OCI-LY7 (cell line): ENCODE measurements at regions not wholly inside any gene's neighbourhood (a gene's known extent, or its start where the extent isn't known, plus 50 kb on each side); places are given as distances from the start of the nearest gene placed in this dataset.

Source experiments
- EZH2phosphoT487 ChIP-seq: fragments of 200-600 bp; sonication (generic); IDR thresholded peaks from 2 replicates; pipeline ENCODE4 v1.6.1; 2018; ENCODE audit warnings: low read depth, borderline replicate concordance, mild to moderate bottlenecking, mixed run types, antibody characterized with exemption, low read length, moderate library complexity, mixed read lengths
- TF ChIP-seq, protein P1 (sequence below): fragments of 200-600 bp; sonication (generic); conservative IDR thresholded peaks from 2 replicates; pipeline ENCODE4 v1.5.1; 2014; ENCODE audit warnings: mild to moderate bottlenecking, antibody characterized with exemption, low read length, moderate library complexity, mixed read lengths

DNA sequence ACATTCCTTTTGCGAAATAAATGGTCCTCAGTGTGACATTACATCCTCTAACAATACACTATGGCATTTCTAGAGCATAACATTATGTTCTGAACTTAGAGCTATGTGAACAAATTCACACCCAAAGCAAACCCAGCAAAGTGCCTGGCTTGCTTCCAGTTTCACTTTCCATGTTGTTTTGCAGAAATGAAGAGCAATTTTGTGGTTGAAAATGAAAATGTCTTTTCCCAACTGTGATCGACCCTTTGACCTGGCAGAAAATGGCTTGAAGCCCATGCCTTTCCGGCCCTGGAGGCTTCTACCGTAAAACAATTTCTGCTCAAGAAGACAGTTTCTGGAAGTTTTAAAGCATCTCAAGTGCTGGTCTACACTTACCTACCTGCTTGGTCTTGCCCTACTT is 344.7 kb upstream of the RGMB start:
- TF ChIP-seq, protein P1, sequence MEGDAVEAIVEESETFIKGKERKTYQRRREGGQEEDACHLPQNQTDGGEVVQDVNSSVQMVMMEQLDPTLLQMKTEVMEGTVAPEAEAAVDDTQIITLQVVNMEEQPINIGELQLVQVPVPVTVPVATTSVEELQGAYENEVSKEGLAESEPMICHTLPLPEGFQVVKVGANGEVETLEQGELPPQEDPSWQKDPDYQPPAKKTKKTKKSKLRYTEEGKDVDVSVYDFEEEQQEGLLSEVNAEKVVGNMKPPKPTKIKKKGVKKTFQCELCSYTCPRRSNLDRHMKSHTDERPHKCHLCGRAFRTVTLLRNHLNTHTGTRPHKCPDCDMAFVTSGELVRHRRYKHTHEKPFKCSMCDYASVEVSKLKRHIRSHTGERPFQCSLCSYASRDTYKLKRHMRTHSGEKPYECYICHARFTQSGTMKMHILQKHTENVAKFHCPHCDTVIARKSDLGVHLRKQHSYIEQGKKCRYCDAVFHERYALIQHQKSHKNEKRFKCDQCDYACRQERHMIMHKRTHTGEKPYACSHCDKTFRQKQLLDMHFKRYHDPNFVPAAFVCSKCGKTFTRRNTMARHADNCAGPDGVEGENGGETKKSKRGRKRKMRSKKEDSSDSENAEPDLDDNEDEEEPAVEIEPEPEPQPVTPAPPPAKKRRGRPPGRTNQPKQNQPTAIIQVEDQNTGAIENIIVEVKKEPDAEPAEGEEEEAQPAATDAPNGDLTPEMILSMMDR: no peak
- TF ChIP-seq EZH2phosphoT487: no peak
